ENCODE measurements at regions not wholly inside any gene's neighbourhood (a gene's known extent, or its start where the extent isn't known, plus 50 kb on each side); places are given as distances from the start of the nearest gene placed in this dataset.
"Not testable (repeated sequence)": the region's sequence is repeated elsewhere in the genome, so short reads cannot be mapped to it uniquely, and the experiment has no call there.

DNA sequence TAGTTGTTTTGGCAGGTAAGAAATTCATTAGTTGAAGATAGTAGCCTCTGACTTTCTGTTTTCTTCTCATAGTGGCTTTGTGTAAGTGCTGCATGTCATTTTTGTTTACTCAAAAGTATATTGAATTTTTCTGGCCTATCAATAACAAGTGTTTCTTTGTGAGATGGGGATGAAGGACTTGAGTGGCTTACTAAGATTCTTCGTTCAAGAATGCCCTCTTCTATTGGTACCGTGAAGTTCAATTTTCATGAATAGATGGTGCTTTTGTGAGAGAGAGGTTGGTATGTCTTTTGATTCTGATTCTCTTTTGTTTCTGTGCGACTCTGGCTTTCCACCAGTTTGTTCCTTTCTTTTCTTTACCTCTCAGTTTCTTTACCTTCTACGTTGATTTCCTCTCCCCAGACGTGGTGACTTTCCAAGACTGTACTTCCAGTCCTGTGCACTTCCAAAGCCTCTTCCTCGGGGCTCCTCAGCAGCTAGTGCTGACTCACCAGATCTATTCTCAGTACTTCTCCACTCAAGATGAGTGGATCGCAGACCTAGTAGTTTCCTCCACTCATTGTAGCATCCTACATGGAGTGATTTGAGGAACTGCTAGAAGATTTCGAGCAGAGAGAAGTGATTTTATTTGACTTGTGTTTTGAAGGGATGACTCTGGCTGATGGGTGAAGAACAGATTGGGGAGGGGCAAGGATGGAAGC, 82.0 kb upstream of the EPHB3 start:
- no peak for FAIRE-seq

- no peak for FAIRE-seq
Measured at GRCh38 chr3:184480831-184481230, 80.8 kb upstream of the EPHB3 start.

- FAIRE-seq = no peak
Measured at GRCh38 chr3:184481984-184482671, 79.5 kb upstream of the EPHB3 start.

GRCh38 chr3:184485241-184485640, 76.3 kb upstream of the EPHB3 start:
- peak; percentile 99 for FAIRE-seq

DNA sequence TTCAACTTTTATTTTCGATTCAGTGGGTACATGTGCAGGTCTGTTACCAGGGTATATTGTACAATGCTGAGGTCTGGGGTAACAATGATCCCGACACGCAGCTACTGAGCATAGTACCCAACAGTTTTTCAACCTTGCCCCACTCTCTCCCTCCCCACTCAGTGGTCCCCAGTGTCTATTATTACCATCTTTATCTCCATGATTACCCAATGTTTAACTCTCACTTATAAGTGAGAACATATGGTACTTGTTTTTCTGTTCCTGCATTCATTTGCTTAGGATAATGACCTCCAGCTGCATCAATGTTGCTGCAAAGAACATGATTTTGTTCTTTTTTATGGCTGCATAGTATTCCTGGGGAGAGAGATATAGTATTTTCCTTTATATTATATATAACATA, 75.7 kb upstream of the EPHB3 start:
- no peak for FAIRE-seq

GRCh38 chr3:184486614-184487013, 75.0 kb upstream of the EPHB3 start:
- peak; percentile 88 for FAIRE-seq

GRCh38 chr3:184488577-184488976, 73.0 kb upstream of the EPHB3 start:
- no peak for FAIRE-seq

DNA sequence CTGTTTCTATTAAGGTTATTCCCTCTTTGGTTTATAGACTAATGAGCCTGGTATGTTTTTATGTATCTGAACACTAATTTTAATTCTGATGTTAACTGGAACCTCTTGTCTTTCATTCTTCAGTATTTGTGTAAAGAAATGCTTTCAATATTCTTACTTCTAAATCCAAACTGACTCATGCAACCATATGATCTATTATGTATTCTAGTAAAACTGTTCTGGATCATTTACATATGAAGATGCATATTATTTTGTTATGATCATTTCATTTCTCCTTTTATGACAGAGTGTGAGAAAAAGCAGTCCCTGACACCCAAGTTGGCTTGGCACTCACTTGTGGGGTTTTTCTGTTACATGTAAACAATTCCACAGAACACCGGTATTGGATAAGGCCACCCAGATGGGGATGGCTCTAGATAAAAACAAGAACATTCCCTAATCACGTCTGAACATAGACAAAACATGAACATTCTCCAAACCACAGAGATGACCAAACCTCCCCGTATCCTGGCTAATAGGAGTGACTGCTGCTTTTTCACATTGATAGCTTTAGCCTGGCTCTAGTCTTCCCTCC, 72.2 kb upstream of the EPHB3 start:
- FAIRE-seq = peak; percentile 23

- FAIRE-seq = no peak
Measured at GRCh38 chr3:184491011-184491576, 70.5 kb upstream of the EPHB3 start.

- FAIRE-seq = no peak
Measured at GRCh38 chr3:184491867-184492615, 69.5 kb upstream of the EPHB3 start.

- no peak for FAIRE-seq
Measured at GRCh38 chr3:184496933-184497332, 64.7 kb upstream of the EPHB3 start.

- no peak for FAIRE-seq
Measured at GRCh38 chr3:184497804-184498203, 63.8 kb upstream of the EPHB3 start.

DNA sequence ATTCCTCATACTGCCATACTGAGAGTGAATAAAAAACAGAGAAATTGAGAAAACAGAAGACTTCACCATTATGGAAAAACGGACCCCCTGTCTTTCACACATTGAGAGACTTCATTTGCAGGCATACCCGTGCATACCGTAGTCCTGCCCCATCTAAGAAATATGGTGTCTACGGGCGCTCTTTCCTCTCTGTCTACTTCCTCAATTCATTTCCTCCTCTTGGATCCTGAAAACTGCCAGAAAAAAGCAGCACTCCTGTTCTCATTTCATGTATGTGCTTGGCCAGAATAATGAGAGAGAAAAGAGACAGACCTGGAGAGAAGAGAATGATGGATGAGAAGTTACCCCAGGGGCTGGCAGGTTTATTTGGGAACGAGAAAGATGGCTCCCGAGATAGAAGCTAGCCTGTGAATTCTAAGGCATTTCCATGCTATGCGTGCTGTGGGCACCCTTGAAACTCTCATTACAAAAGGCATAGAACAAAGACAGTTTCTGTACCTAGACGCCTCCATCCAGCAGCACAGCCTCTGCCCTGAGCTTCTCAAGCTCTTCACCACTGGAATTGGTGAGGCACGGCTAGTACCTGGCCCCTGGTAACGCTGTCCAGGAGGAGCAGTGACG, 62.5 kb upstream of the EPHB3 start:
- FAIRE-seq = no peak

- no peak for FAIRE-seq
Measured at GRCh38 chr3:184500344-184500923, 61.2 kb upstream of the EPHB3 start.

DNA sequence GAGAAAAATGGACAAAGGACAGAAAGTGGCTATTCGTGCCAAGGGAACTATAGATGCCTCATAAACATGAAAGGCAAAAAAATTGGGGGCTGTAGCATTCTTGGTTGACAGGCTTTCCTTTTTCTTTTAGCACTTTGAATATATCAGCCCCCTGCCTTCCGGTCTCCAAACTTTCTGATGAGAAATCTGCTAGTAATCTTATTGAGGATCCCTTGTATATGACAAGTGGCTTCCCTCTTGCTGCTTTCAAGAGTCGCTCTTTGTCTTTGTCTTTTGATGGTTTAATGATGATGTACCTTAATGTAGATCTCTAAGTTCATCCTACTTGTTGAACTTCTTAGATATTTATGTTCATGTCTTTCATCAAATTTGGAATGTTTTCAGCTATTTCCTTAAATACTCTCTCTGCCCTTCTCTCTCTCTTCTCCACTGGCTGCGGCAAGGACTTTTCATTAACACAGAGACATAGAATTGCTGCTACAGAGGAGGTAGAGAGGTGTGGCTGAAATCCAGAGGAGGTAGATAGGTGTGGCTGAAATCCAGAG, 59.4 kb upstream of the EPHB3 start:
- no peak for FAIRE-seq

- FAIRE-seq = not testable (repeated sequence)
Measured at GRCh38 chr3:184502841-184503240, 58.7 kb upstream of the EPHB3 start.

DNA sequence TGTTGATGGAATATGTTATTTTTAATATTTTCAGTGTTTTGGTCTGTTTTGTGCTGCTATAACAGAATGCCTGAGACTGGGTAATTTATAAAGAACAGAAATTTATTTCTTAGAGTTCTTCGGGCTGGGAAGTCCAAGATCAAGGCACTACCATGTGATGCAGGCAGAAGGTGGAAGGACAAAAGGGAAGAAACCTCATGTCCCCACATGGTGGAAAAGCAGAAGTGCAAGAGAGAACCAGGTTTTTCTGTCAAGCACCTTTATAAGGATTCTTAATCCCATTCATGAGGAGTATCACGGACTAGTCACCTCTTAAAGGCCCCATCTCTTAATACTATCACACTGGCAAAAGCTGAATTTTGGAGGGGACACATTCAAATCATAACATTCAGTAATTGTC, 57.9 kb upstream of the EPHB3 start:
- FAIRE-seq = no peak

DNA sequence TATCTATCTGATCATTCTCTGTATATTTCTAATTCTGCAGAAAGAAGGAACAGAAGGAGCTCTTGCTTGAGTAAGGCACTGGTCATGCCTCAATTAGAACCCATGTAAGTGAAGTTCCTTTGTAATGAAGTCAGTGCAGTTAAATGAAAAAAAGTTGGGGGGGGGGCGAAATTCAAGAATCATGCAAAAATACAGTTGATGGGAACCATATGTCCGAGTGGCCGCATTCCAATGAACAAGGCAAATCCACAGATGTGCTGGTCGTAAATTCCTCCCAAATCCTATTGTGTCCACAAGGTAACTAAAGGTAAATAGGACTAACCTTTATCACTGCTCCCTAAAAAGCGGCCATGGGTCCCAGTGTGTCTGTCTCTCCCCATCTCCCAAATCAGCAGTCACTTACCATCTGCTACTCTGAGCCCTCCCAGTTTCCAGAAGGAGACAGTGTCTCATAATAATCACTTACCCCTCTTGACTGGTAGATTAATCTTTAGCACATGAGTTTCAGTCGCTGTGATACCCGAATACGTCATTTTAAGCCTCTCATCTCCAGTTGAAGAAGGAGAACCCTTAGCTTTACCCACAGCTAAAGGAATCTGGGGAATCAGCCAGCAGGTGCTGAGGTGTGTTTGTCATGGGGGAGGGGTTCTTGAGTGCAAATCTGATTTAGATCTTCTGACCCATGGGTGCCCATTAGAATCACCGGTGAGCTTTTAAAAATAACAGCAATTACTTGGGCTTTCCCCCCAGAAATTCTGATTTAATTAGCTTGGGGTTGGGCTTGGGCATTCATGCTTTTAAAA, 56.3 kb upstream of the EPHB3 start:
- no peak for FAIRE-seq

DNA sequence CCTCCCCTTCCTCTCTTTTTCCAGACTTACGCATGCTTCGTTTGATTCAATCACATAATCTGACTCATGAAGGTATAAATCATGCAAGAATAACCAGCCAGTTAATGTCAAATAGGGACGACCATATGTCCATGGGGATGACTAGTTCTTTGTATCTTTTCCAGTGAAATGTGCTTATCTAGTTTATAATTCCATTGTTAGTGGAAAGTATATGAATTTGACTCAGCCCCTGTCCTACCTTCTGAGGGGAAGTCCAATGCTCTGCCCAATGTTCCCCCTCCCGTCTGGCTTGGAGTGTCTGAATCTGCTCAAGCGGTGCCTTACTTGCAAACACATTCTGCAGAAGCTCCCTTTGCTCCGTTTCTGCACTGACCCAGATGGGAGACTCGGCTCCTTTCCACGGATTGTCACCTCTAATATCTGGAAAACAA, 55.0 kb upstream of the EPHB3 start:
- peak; percentile 91 for FAIRE-seq

GRCh38 chr3:184508938-184509337, 52.6 kb upstream of the EPHB3 start:
- no peak for FAIRE-seq

GRCh38 chr3:184511741-184512140, 49.8 kb upstream of the EPHB3 start:
- FAIRE-seq = no peak

All from endometrium (tissue), 2 donors.